ENCODE measurements at regions not wholly inside any gene's neighbourhood (a gene's known extent, or its start where the extent isn't known, plus 50 kb on each side); places are given as distances from the start of the nearest gene placed in this dataset.

GRCh38 chr7:113491305-113491704, 373.0 kb upstream of the SMIM30 start:
- FAIRE-seq: no peak
- DNase-seq (ENCODE audit: low spot score in 2 of 2): no peak

- no peak for DNase-seq (ENCODE audit: low spot score in 2 of 2)
- FAIRE-seq: no peak
These were observed 369.8 kb upstream of the SMIM30 start for GRCh38 chr7:113487925-113488731.

GRCh38 chr7:113486548-113486947, 368.2 kb upstream of the SMIM30 start:
- DNase-seq (ENCODE audit: low spot score in 2 of 2) (no peak), FAIRE-seq (no peak)

GRCh38 chr7:113483657-113484056, 365.3 kb upstream of the SMIM30 start:
- FAIRE-seq (no peak), DNase-seq (ENCODE audit: low spot score in 2 of 2) (no peak)

- DNase-seq (ENCODE audit: low spot score in 2 of 2) (no peak), FAIRE-seq (no peak)
These were observed 362.2 kb upstream of the SMIM30 start for GRCh38 chr7:113480537-113480936.

- DNase-seq (ENCODE audit: low spot score in 2 of 2) (no peak), FAIRE-seq (no peak)
These were observed 345.9 kb upstream of the SMIM30 start for GRCh38 chr7:113464096-113464855.

DNA sequence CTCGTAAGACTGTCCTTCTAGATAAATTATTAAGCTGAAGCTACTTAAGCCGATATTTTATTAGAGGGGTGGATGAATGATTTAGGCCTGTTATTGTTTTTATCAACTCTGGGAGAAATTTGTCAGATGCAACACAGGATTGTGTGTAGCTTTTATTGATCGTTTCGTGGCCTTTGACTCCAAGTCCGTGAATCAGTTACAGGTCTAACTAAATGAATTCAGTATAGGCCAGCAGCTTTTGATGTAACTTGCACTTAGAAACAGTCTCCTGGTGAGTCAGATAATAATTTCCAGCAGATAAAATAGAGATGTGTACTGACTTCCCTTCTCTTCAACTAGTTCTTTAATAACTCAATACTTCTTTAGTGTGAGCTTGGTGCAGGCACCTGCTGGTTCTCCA, 341.7 kb upstream of the SMIM30 start:
- FAIRE-seq: no peak
- no peak for DNase-seq (ENCODE audit: low spot score in 2 of 2)

GRCh38 chr7:113456533-113456932, 338.2 kb upstream of the SMIM30 start:
- no peak for FAIRE-seq
- no peak for DNase-seq (ENCODE audit: low spot score in 2 of 2)

GRCh38 chr7:113454597-113455169, 336.3 kb upstream of the SMIM30 start:
- no peak for DNase-seq (ENCODE audit: low spot score in 2 of 2)
- FAIRE-seq: no peak

GRCh38 chr7:113452245-113452644, 333.9 kb upstream of the SMIM30 start:
- no peak for FAIRE-seq
- no peak for DNase-seq (ENCODE audit: low spot score in 2 of 2)

- no peak for DNase-seq (ENCODE audit: low spot score in 2 of 2)
- FAIRE-seq: no peak
These were observed 328.4 kb upstream of the SMIM30 start for GRCh38 chr7:113446791-113447190.

GRCh38 chr7:113446391-113446790, 328.0 kb upstream of the SMIM30 start:
- DNase-seq (ENCODE audit: low spot score in 2 of 2) (no peak), FAIRE-seq (no peak)

GRCh38 chr7:113444261-113444660, 325.9 kb upstream of the SMIM30 start:
- DNase-seq (ENCODE audit: low spot score in 2 of 2): no peak
- FAIRE-seq: no peak

- no peak for FAIRE-seq
- no peak for DNase-seq (ENCODE audit: low spot score in 2 of 2)
These were observed 321.8 kb upstream of the SMIM30 start for GRCh38 chr7:113440173-113440572.

DNA sequence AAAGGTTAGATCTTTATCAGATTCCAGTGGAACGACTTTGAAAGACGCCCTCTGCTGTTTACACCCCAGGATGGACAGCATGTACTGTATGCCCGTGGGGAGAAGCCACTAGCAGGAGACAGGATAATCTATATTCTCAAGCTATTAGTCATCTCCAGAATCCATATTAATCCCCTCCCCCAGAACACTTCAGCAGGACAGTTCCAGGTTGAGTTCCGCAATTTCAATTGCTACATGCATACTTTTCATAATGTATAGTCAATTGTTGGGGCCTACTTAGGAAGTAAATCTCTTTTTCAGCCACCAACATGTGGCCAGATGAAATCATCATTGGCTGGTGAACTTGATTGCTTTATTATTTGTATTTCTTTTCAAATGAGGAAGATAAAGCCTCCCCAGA, 313.1 kb upstream of the SMIM30 start:
- no peak for DNase-seq (ENCODE audit: low spot score in 2 of 2)
- FAIRE-seq: no peak

DNA sequence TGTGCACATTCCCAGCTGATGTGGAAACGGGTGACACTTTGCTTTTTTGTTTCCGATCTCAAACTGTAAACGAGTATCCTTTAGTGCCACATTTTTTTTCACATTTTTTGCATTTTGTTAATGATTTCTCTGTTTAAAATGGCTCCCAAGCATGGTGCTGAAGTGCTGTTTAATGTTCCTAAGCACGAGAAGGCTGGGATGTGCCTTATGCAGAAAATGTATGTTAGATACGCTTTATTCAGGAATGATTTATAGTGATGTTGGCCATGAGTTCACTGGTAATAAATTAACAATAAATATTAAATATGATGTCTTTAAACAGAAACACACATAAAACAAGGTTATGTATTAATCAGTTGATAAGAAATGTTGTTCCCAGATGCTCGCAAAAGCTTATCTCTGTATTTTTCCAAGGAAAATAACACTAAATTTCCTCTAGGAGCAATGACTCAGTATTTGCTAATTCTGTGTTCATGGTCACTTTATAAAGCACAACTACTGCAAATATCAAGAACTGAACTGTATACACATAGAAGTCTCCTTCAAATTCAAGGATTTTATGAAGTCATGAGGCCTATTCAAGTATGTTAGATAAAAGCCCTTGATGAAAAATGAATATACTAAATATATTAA, 305.9 kb upstream of the SMIM30 start:
- DNase-seq (ENCODE audit: low spot score in 2 of 2) (no peak), FAIRE-seq (no peak)

- DNase-seq (ENCODE audit: low spot score in 2 of 2) (peak; percentile 2 to 20), FAIRE-seq (no peak)
These were observed 303.5 kb upstream of the SMIM30 start for GRCh38 chr7:113421696-113422330.

GRCh38 chr7:113414401-113415035, 296.2 kb upstream of the SMIM30 start:
- FAIRE-seq: no peak

GRCh38 chr7:113412410-113412809, 294.1 kb upstream of the SMIM30 start:
- no peak for FAIRE-seq

More at GRCh38 chr7:113414401-113415035, 296.2 kb upstream of the SMIM30 start:
- DNase-seq (ENCODE audit: low spot score in 2 of 2): no peak

GRCh38 chr7:113410796-113411195, 292.4 kb upstream of the SMIM30 start:
- no peak for DNase-seq (ENCODE audit: low spot score in 2 of 2)
- FAIRE-seq: no peak

More at GRCh38 chr7:113412410-113412809, 294.1 kb upstream of the SMIM30 start:
- no peak for DNase-seq (ENCODE audit: low spot score in 2 of 2)

All from frontal cortex (tissue), 3 donors.